HCT116 (cell line): ENCODE measurements at regions not wholly inside any gene's neighbourhood (a gene's known extent, or its start where the extent isn't known, plus 50 kb on each side); places are given as distances from the start of the nearest gene placed in this dataset.
"Not testable (repeated sequence)": the region's sequence is repeated elsewhere in the genome, so short reads cannot be mapped to it uniquely, and the experiment has no call there.

Experiments used
- ATAC-seq: fragments of 200-7000 bp; cut with Tn5 transposase; 2 replicates; pipeline ENCODE4 v1.9.1; 2020; ENCODE audit warnings: mild to moderate bottlenecking, moderate library complexity
- BruUV-seq: library from RNA; stranded (reverse); fragments of 400-500 nt; replicated peaks from 2 replicates; lab custom pipeline; 2021; lab: Mats Ljungman, UMichigan
- CTCF ChIA-PET: fragments of 300-600 bp; sonication (Branson Sonifier 250); formaldehyde crosslinking; loops from one replicate; lab custom pipeline; 2021; ENCODE audit warnings: antibody characterized with exemption; lab: Charles Lee
- POLR2A ChIA-PET: fragments of 300-600, 350-600 bp; sonication (Branson Sonifier 250); formaldehyde crosslinking; loops from one replicate; lab custom pipeline; 2021; ENCODE audit warnings: antibody characterized with exemption; lab: Charles Lee
- RAD21 ChIA-PET, 2 experiments: fragments of 300-600 bp; sonication (Branson Sonifier 250); formaldehyde crosslinking; loops; one replicate each; lab custom pipeline; 2023; ENCODE audit warnings: low total read pairs in 2 of 2; ENCODE audit not compliant: uncharacterized antibody in 2 of 2, unreplicated experiment in 2 of 2, low non-redundant PET in 1 of 2; lab: Charles Lee
- DNase-seq: peaks from one replicate; pipeline ENCODE4 v3.0.0-alpha.2; 2010; ENCODE audit warnings: low read depth, low spot score
- H2AFZ ChIP-seq: fragments of 200-600 bp; shearing (Covaris generic), sonication (generic); 2 replicates; pipeline ENCODE4 v1.6.1; 2017; ENCODE audit warnings: low read depth, mixed run types, mixed read lengths, antibody characterized with exemption, low read length; ENCODE audit not compliant: poor library complexity, severe bottlenecking
- H3K27ac ChIP-seq: 2 replicates; pipeline ENCODE4 v1.5.1; 2012; ENCODE audit warnings: low read depth, low read length
- H3K27me3 ChIP-seq: fragments of 200-600 bp; sonication (generic); 2 replicates; pipeline ENCODE4 v1.6.1; 2016; ENCODE audit warnings: mixed run types, low read length, mixed read lengths; ENCODE audit not compliant: insufficient read depth
- H3K36me3 ChIP-seq, 2 experiments: fragments of 200-500 bp in 1 of 2; fragments of 200-600 bp in 1 of 2; sonication (Bioruptor generic) in 1 of 2; sonication (generic) in 1 of 2; 2 replicates each; pipeline versions ENCODE4 v1.5.1 to v1.6.1; 2014 to 2016; ENCODE audit warnings: low read length in 2 of 2, inconsistent platforms in 1 of 2, mixed read lengths in 1 of 2, mixed run types in 1 of 2; ENCODE audit not compliant: insufficient read depth in 2 of 2, control insufficient read depth in 1 of 2
- H3K4me1 ChIP-seq, 2 experiments: fragments of 200-600 bp in 1 of 2; sonication (generic) in 1 of 2; 2 replicates each; pipeline versions ENCODE4 v1.5.1 to v1.6.1; 2012 to 2017; ENCODE audit warnings: low read length in 2 of 2, inconsistent platforms in 1 of 2, mild to moderate bottlenecking in 1 of 2, mixed read lengths in 1 of 2, mixed run types in 1 of 2, moderate library complexity in 1 of 2; ENCODE audit not compliant: insufficient read depth in 2 of 2, control insufficient read depth in 1 of 2
- H3K4me2 ChIP-seq: fragments of 200-600 bp; sonication (generic); 2 replicates; pipeline ENCODE4 v1.6.1; 2017; ENCODE audit warnings: mixed run types, low read length, mixed read lengths
- H3K4me3 ChIP-seq, 2 experiments: fragments of 200-600 bp in 1 of 2; sonication (generic) in 1 of 2; replicated peaks in 1 of 2; 2 replicates each; pipeline ENCODE4 v1.5.1; 2011 to 2016; ENCODE audit warnings: low read length in 2 of 2, control low read depth in 1 of 2, low read depth in 1 of 2, mild to moderate bottlenecking in 1 of 2, mixed read lengths in 1 of 2, mixed run types in 1 of 2
- H3K79me2 ChIP-seq: fragments of 200-600 bp; sonication (generic); 2 replicates; pipeline ENCODE4 v1.6.1; 2017; ENCODE audit warnings: mild to moderate bottlenecking, mixed run types, low read length, moderate library complexity, mixed read lengths; ENCODE audit not compliant: insufficient read depth
- H3K9ac ChIP-seq: fragments of 200-600 bp; sonication (generic); 2 replicates; pipeline ENCODE4 v1.6.1; 2016; ENCODE audit warnings: low read length, mixed read lengths
- H3K9me2 ChIP-seq: fragments of 200-600 bp; sonication (generic), shearing (Covaris generic); 2 replicates; pipeline ENCODE4 v1.6.1; 2017; ENCODE audit warnings: mixed run types, mild to moderate bottlenecking, moderate library complexity; ENCODE audit not compliant: insufficient read depth
- H3K9me3 ChIP-seq, 2 experiments: fragments of 200-500 bp in 1 of 2; fragments of 200-600 bp in 1 of 2; sonication (Bioruptor generic) in 1 of 2; sonication (generic) in 1 of 2; 2 replicates each; pipeline ENCODE4 v1.6.1; 2014 to 2017; ENCODE audit warnings: low read length in 2 of 2, mixed read lengths in 2 of 2, inconsistent platforms in 1 of 2, low read depth in 1 of 2, mild to moderate bottlenecking in 1 of 2, mixed run types in 1 of 2, moderate library complexity in 1 of 2; ENCODE audit not compliant: control insufficient read depth in 1 of 2, insufficient read depth in 1 of 2
- H4K20me1 ChIP-seq: fragments of 200-600 bp; sonication (generic), shearing (Covaris generic); 2 replicates; pipeline ENCODE4 v1.6.1; 2017; ENCODE audit warnings: mixed run types, mild to moderate bottlenecking, moderate library complexity; ENCODE audit not compliant: insufficient read depth
- CEBPB ChIP-seq: IDR thresholded peaks from 2 replicates; pipeline ENCODE4 v1.6.1; 2012; ENCODE audit warnings: low read depth
- ELF1 ChIP-seq: IDR thresholded peaks from 2 replicates; pipeline ENCODE4 v1.6.1; 2012; ENCODE audit warnings: low read depth, borderline replicate concordance
- FOSL1 ChIP-seq: IDR thresholded peaks from 2 replicates; pipeline ENCODE4 v1.6.1; 2012; ENCODE audit warnings: low read depth
- POLR2AphosphoS5 ChIP-seq: IDR thresholded peaks from 2 replicates; pipeline ENCODE4 v1.6.1; 2011; ENCODE audit warnings: mild to moderate bottlenecking, low read depth, low read length, moderate library complexity
- SP1 ChIP-seq: IDR thresholded peaks from 2 replicates; pipeline ENCODE4 v1.6.1; 2012; ENCODE audit warnings: low read depth
- TCF7L2 ChIP-seq: IDR thresholded peaks from 2 replicates; pipeline ENCODE4 v1.7.0; 2011; ENCODE audit warnings: borderline replicate concordance, inconsistent platforms; ENCODE audit not compliant: insufficient read depth, insufficient read length; ENCODE audit errors: extremely low read depth
- YY1 ChIP-seq: IDR thresholded peaks from 2 replicates; pipeline ENCODE4 v1.6.1; 2011; ENCODE audit warnings: low read length, low read depth, moderate library complexity, mild to moderate bottlenecking; ENCODE audit not compliant: insufficient replicate concordance; ENCODE audit errors: extremely low read depth
- ZNF274 ChIP-seq: fragments of 200-500 bp; sonication (Bioruptor generic); IDR thresholded peaks from 2 replicates; pipeline ENCODE4 v1.6.1; 2014; ENCODE audit warnings: mild to moderate bottlenecking, low read depth, low read length, inconsistent platforms
- intact Hi-C: fragments of 100-400 bp; cut with micrococcal nuclease; formaldehyde crosslinking; loops from 2 replicates; pipeline ENCODE4 v1.10.0; 2022
- TF ChIP-seq, protein P1 (sequence below): IDR thresholded peaks from 2 replicates; pipeline ENCODE4 v1.6.1; 2012

DNA sequence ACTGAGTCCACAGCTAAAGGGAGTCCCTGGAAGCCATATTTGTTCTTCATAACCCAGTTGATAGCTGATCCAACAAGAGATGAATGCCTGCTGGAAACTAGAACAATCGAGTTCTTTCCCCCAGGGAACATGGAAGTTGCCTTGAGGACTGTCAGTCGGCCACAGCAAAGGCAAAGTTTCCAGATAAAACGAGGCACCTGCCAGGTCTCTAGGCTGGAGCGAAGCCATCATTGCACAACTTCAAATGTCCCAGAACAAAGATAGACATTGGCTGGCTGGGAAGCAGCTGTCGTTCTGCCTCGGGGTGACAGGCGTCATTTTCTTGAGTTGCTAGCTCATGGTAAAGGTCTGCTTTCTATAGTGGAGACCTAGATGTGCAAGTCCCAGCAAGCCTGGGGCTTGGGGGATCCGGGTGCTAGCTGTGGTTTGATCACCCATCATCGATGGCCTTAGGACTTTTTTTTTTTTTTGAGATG lies 184.4 kb upstream of the ZNF217 start:
- no peaks in the 10 kb centered on the region for H3K36me3 ChIP-seq
- H3K79me2 ChIP-seq: no peaks in the 10 kb centered on the region
- H3K4me2 ChIP-seq: no peak overlapping the region
- ChIA-PET RAD21 (no interaction called here), POLR2A (no interaction called here), CTCF (no interaction called here)
- TF ChIP-seq, protein P1, sequence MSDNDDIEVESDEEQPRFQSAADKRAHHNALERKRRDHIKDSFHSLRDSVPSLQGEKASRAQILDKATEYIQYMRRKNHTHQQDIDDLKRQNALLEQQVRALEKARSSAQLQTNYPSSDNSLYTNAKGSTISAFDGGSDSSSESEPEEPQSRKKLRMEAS: no peak
- TF ChIP-seq ZNF274: no peak
- no peak overlapping the region for H3K9ac ChIP-seq
- no peaks in the 10 kb centered on the region for H3K9me3 ChIP-seq
- no peak for ATAC-seq
- no peaks in the 10 kb centered on the region for H3K9me2 ChIP-seq
- H2AFZ ChIP-seq: no peak overlapping the region
- no peaks in the 10 kb centered on the region for H4K20me1 ChIP-seq
- no peak overlapping the region for H3K27ac ChIP-seq
- BruUV-seq: no TSS peak
- no peak for DNase-seq
- intact Hi-C loops: no loop called here
- H3K4me3 ChIP-seq: no peak overlapping the region
- peaks cover 21 to 32% of the 10 kb centered on the region in 2 experiments for H3K4me1 ChIP-seq
- no peaks in the 10 kb centered on the region for H3K27me3 ChIP-seq

GRCh38 chr20:53777402-53777801 lies 183.8 kb upstream of the ZNF217 start:
- CTCF ChIA-PET: not testable (repeated sequence)

GRCh38 chr20:53776858-53777257 lies 183.2 kb upstream of the ZNF217 start:
- Histone ChIP-seq H3K79me2 (no peaks in the 10 kb centered on the region), H2AFZ (no peak overlapping the region), H3K9ac (no peak overlapping the region), H3K27me3 (no peaks in the 10 kb centered on the region), H3K4me2 (no peak overlapping the region), H4K20me1 (no peaks in the 10 kb centered on the region), H3K4me1 (peaks cover 26 to 44% of the 10 kb centered on the region in 2 experiments), H3K9me3 (no peaks in the 10 kb centered on the region), H3K27ac (no peak overlapping the region), H3K4me3 (no peak overlapping the region), H3K36me3 (no peaks in the 10 kb centered on the region), H3K9me2 (no peaks in the 10 kb centered on the region)
- RAD21 ChIA-PET: no interaction called here
- DNase-seq (no peak), ATAC-seq (no peak)
- CTCF ChIA-PET: no interaction called here
- no TSS peak for BruUV-seq
- intact Hi-C loops: no loop called here
- POLR2A ChIA-PET: no interaction called here
- TF ChIP-seq YY1: no peak
- TF ChIP-seq FOSL1: no peak
- no peak for TF ChIP-seq ZNF274
- TF ChIP-seq SP1: no peak
- TF ChIP-seq ELF1: no peak
- TF ChIP-seq TCF7L2: no peak
- no peak for TF ChIP-seq CEBPB
- TF ChIP-seq POLR2AphosphoS5: no peak
- TF ChIP-seq, protein P1: no peak

More at GRCh38 chr20:53777402-53777801, 183.8 kb upstream of the ZNF217 start:
- H3K27ac ChIP-seq, H3K9me3 ChIP-seq, H3K27me3 ChIP-seq, H3K79me2 ChIP-seq, H3K36me3 ChIP-seq, RAD21 ChIA-PET, intact Hi-C loops, H4K20me1 ChIP-seq, ATAC-seq, POLR2A ChIA-PET, H2AFZ ChIP-seq, H3K4me2 ChIP-seq, H3K4me3 ChIP-seq, BruUV-seq, DNase-seq, H3K9ac ChIP-seq, H3K9me2 ChIP-seq: not testable (repeated sequence)
- peaks cover 26 to 39% of the 10 kb centered on the region in 2 experiments for H3K4me1 ChIP-seq
